ENCODE measurements at regions not wholly inside any gene's neighbourhood (a gene's known extent, or its start where the extent isn't known, plus 50 kb on each side); places are given as distances from the start of the nearest gene placed in this dataset.

DNA sequence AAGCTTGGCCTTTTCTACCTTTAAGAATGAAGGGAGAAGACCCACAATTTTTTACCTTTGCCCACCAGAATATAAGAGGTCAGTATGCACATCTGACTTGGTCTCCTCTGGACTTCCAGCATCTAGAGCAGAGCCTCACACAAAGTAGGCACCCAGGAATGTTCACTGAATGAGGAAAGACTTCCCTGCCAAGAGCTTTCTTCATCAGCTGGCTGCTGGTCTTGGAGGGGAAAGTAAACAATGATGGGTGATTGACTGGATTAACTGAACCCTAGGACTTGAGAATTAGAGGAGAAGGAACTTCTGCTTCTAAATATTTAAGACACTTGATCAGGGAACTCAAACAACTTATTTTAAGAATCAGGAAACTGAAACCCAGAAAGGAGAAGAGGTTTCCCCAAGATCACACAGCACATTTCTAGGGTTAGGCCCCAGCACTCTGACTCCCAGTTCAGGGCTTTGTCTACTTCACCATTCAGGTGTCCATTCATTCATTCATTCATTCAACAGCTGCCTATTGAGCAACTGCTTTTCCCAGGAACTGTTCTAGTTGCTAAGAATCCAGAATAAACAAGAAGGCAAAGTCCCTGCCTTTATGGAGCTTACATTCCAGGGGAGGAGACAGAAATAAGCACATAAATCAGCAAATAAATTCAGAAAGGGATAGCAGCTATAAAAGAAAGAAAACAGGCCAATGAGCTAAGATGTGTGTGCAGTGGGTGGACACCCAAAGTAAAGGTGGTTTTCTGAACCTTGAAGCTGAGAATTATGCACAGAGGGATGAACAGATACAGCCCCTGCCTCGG is 216.9 kb upstream of the LRFN2 start:
- DNase-seq = no peak
- peaks cover 0 to 9% (median 2%) of the 10 kb centered on the region in 5 donors for H3K27me3 Mint-ChIP-seq
- H3K36me3 Mint-ChIP-seq = no peaks in the 10 kb centered on the region
- H3K4me1 Mint-ChIP-seq = peaks cover 0 to 33% (median 2%) of the 10 kb centered on the region in 4 donors
- peak overlapping the region in 1 of 10 donors; percentile 22 for H3K27ac Mint-ChIP-seq
- no peak overlapping the region for H3K4me3 Mint-ChIP-seq
- POLR2A ChIA-PET = no interaction called here
- ATAC-seq = no peak
- H3K9me3 Mint-ChIP-seq = no peaks in the 10 kb centered on the region

GRCh38 chr6:40802481-40802880 is 215.3 kb upstream of the LRFN2 start:
- Mint-ChIP-seq H3K36me3 (no peaks in the 10 kb centered on the region), H3K27me3 (peaks cover 0 to 20% (median 2%) of the 10 kb centered on the region in 5 donors), H3K27ac (no peak overlapping the region), H3K9me3 (no peaks in the 10 kb centered on the region), H3K4me3 (peak overlapping the region in 2 of 10 donors; percentile 6 to 35), H3K4me1 (peaks cover 0 to 33% (median 2%) of the 10 kb centered on the region in 4 donors)
- DNase-seq (no peak), ATAC-seq (no peak)
- POLR2A ChIA-PET = no interaction called here

- Mint-ChIP-seq H3K36me3 (no peaks in the 10 kb centered on the region), H3K27me3 (peaks cover 0 to 20% (median 2%) of the 10 kb centered on the region in 5 donors), H3K4me3 (no peak overlapping the region), H3K4me1 (peaks cover 0 to 20% (median under 1%) of the 10 kb centered on the region in 4 donors), H3K27ac (peak overlapping the region in 1 of 10 donors; percentile 31), H3K9me3 (no peaks in the 10 kb centered on the region)
- POLR2A ChIA-PET = no interaction called here
- ATAC-seq (no peak), DNase-seq (no peak)
Observed at GRCh38 chr6:40799296-40800140, 212.4 kb upstream of the LRFN2 start.

GRCh38 chr6:40798069-40798770 is 211.1 kb upstream of the LRFN2 start:
- H3K36me3 Mint-ChIP-seq = no peaks in the 10 kb centered on the region
- H3K27me3 Mint-ChIP-seq = peaks cover 0 to 20% (median 3%) of the 10 kb centered on the region in 5 donors
- H3K4me3 Mint-ChIP-seq = no peak overlapping the region
- ATAC-seq = no peak
- no peaks in the 10 kb centered on the region for H3K9me3 Mint-ChIP-seq
- peaks cover 0 to 11% (median under 1%) of the 10 kb centered on the region in 4 donors for H3K4me1 Mint-ChIP-seq
- DNase-seq = no peak
- H3K27ac Mint-ChIP-seq = peak overlapping the region in 1 of 10 donors; percentile 39
- POLR2A ChIA-PET = no interaction called here

GRCh38 chr6:40796260-40797221 is 209.4 kb upstream of the LRFN2 start:
- no peak overlapping the region for H3K27ac Mint-ChIP-seq
- ATAC-seq (no peak), DNase-seq (no peak)
- H3K36me3 Mint-ChIP-seq = no peaks in the 10 kb centered on the region
- POLR2A ChIA-PET = no interaction called here
- peaks cover 0 to 20% (median 2%) of the 10 kb centered on the region in 5 donors for H3K27me3 Mint-ChIP-seq
- H3K4me3 Mint-ChIP-seq = no peak overlapping the region
- no peaks in the 10 kb centered on the region for H3K9me3 Mint-ChIP-seq
- H3K4me1 Mint-ChIP-seq = peaks cover 0 to 2% (median 1%) of the 10 kb centered on the region in 4 donors

DNA sequence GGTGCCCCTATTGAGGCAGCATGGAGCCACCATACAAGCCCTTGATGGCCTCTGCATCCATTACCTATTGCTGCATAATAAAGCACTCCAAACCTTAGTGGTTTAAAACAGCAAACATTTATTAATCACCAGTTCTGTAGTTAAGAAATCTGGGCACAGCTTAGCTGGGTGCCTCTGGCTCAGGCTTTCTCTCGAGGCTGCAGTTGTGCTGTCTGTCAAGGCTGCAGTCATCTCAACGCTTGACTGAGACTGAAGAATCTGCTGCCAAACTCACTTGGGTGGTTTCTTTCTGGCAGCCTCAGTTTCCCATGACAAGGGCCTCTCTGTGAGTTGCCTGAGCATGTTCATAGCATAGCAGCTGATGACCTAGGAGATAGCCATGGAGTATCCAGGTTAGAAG is 207.4 kb upstream of the LRFN2 start:
- DNase-seq (no peak), ATAC-seq (no peak)
- Mint-ChIP-seq H3K27ac (no peak overlapping the region), H3K27me3 (peaks cover 0 to 16% (median 2%) of the 10 kb centered on the region in 5 donors), H3K4me1 (peaks cover 1 to 19% (median 11%) of the 10 kb centered on the region in 4 donors), H3K36me3 (no peaks in the 10 kb centered on the region), H3K9me3 (no peaks in the 10 kb centered on the region), H3K4me3 (no peak overlapping the region)
- POLR2A ChIA-PET = no interaction called here

- POLR2A ChIA-PET = no interaction called here
- no peak overlapping the region for H3K27ac Mint-ChIP-seq
- ATAC-seq (no peak), DNase-seq (no peak)
- H3K36me3 Mint-ChIP-seq = no peaks in the 10 kb centered on the region
- H3K27me3 Mint-ChIP-seq = peaks cover 0 to 2% (median 0%) of the 10 kb centered on the region in 5 donors
- H3K9me3 Mint-ChIP-seq = no peaks in the 10 kb centered on the region
- no peak overlapping the region for H3K4me3 Mint-ChIP-seq
- peaks cover 6 to 36% (median 27%) of the 10 kb centered on the region in 4 donors for H3K4me1 Mint-ChIP-seq
Observed at GRCh38 chr6:40792183-40792582, 205.0 kb upstream of the LRFN2 start.

DNA sequence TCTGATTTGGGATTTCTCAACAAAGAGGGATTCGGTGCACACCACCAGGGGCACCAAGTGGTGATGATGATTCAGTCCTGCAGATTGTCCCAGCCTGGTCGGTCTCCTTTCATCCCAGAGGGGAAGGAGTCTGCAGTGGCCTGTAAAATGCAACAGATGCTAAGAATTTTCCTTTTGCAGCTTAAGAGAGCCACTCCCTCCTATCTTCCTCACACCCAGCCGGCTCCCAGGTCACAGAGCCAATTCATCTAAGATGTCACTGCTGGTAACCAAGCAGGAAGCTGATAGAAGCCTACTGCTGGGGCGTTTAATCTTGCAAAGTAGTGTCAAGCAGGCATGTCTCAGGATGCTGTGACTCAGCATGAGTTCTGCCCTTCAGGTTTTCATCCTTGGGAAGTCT is 203.8 kb upstream of the LRFN2 start:
- Mint-ChIP-seq H3K27me3 (peaks cover 0 to 2% (median 0%) of the 10 kb centered on the region in 5 donors), H3K4me3 (no peak overlapping the region), H3K27ac (peak overlapping the region in 2 of 10 donors; percentile 3 to 59), H3K36me3 (no peaks in the 10 kb centered on the region), H3K9me3 (no peaks in the 10 kb centered on the region), H3K4me1 (peaks cover 6 to 36% (median 27%) of the 10 kb centered on the region in 4 donors)
- POLR2A ChIA-PET = no interaction called here
- DNase-seq = no peak
- no peak for ATAC-seq

DNA sequence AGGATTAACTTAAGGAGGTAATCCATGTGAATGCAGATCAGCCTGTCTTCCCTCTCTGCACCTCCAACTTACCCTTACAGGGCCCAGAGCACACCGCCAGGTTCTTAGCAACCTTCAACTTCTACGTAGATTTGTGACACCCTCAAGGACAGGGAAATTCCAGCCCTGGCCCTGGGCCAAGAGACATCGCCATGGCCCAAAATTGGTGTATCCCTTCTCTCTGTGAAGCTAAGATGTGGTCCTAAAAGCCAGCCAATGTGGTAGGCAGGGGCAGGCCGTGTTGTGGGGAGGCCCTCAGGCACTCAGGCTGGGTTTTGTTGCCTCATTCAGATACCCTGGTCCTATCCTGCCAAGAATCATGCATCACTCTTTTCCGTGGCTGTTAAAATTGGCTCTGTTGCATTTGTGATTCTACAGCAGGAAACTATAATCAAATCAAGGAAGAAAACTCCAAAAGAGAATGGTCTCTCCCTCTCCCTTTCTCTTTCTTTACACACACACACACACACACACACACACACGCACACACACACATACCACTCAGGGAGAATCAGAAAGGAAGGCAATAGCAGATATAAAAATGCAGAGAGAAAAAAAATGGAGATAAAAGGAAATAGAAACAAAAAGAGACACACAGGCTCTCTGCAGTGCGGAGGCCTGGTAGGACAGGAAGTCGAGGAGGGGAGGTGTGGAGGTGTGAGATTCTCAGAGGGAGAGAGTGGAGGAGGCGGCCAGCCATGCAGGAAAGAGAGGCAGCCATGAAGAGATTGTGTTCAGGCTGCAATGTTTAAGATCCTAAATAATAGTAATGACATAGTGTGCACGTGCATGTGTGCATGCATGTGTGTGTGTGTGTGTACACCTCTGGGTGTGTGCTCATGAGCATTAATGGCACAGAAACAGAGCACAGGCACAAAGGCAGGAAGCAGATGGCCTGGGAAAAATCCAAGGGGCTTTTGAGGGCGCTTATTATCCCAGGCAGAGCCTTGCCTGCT is 201.8 kb upstream of the LRFN2 start:
- POLR2A ChIA-PET = no interaction called here
- no peaks in the 10 kb centered on the region for H3K9me3 Mint-ChIP-seq
- peak overlapping the region in 9 of 10 donors; percentile 7 to 60 (median 31) for H3K4me3 Mint-ChIP-seq
- peak in 6 of 10 donors; percentile 5 to 42 (median 17) for DNase-seq
- no peaks in the 10 kb centered on the region for H3K36me3 Mint-ChIP-seq
- peak overlapping the region; percentile 36 to 90 (median 78) for H3K27ac Mint-ChIP-seq
- peaks cover 0 to 6% (median 3%) of the 10 kb centered on the region in 5 donors for H3K27me3 Mint-ChIP-seq
- H3K4me1 Mint-ChIP-seq = peaks cover 6 to 36% (median 27%) of the 10 kb centered on the region in 4 donors
- ATAC-seq = peak; percentile 68 to 79

GRCh38 chr6:40782355-40782754 is 195.2 kb upstream of the LRFN2 start:
- Mint-ChIP-seq H3K4me1 (no peaks in the 10 kb centered on the region), H3K27ac (no peak overlapping the region), H3K4me3 (no peak overlapping the region), H3K36me3 (no peaks in the 10 kb centered on the region), H3K27me3 (peaks cover 6 to 13% (median 10%) of the 10 kb centered on the region in 5 donors), H3K9me3 (no peaks in the 10 kb centered on the region)
- POLR2A ChIA-PET = no interaction called here
- ATAC-seq = no peak
- DNase-seq = no peak

DNA sequence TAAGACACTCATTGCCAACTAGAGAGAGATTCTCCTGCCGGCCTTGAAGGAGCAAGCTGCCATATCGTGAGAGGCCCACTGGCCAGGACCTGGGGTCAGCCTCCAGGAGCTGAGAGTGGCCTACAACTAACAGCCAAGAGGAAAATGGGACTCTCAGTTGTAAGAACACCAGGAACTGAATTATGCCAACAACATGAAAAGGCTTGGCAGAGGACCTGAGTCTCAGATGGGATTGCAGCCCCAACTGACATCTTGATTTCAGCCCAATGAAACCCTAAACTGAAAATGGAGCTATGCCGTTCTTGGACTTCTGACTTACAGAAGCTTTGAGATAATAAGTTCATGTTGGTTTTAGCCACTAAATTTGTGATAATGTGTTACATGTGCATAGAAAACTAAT is 193.5 kb upstream of the LRFN2 start:
- POLR2A ChIA-PET = no interaction called here
- no peak overlapping the region for H3K27ac Mint-ChIP-seq
- H3K36me3 Mint-ChIP-seq = no peaks in the 10 kb centered on the region

More for the DNA sequence above, 193.5 kb upstream of the LRFN2 start:
- no peak for ATAC-seq
- peaks cover 6 to 13% (median 10%) of the 10 kb centered on the region in 5 donors for H3K27me3 Mint-ChIP-seq
- H3K4me3 Mint-ChIP-seq = no peak overlapping the region
- H3K4me1 Mint-ChIP-seq = no peaks in the 10 kb centered on the region
- H3K9me3 Mint-ChIP-seq = no peaks in the 10 kb centered on the region
- DNase-seq = no peak

Measured in naive thymus-derived CD8-positive, alpha-beta T cell (primary cell).